K562 (cell line): ENCODE measurements at regions not wholly inside any gene's neighbourhood (a gene's known extent, or its start where the extent isn't known, plus 50 kb on each side); places are given as distances from the start of the nearest gene placed in this dataset.

ENCODE experiments used
- CREB3L1 ChIP-seq: fragments of 450-650 bp; IDR thresholded peaks from 2 replicates; pipeline ENCODE4 v1.6.1; 2014; ENCODE audit warnings: low read depth, mild to moderate bottlenecking, moderate library complexity, borderline replicate concordance
- DPF2 ChIP-seq: fragments of 450-650 bp; IDR thresholded peaks from 2 replicates; pipeline ENCODE4 v1.6.1; 2016
- KDM1A ChIP-seq, 2 experiments: fragments of 450-650 bp; IDR thresholded peaks; 2 replicates each; pipeline ENCODE4 v1.6.1; 2016; ENCODE audit warnings: mild to moderate bottlenecking in 2 of 2
- USF2 ChIP-seq: sonication (generic); formaldehyde crosslinking; IDR thresholded peaks from 2 replicates; pipeline ENCODE4 v1.5.0; 2020; ENCODE audit warnings: missing genetic modification reagents
- WHSC1 ChIP-seq: IDR thresholded peaks from one replicate; pipeline ENCODE4 v1.6.1; 2012; ENCODE audit warnings: low read length, control low read depth, inconsistent platforms
- ZKSCAN3 ChIP-seq: fragments of 250-450 bp; sonication (Bioruptor Pico); IDR thresholded peaks from 2 replicates; pipeline ENCODE4 v1.4.0; 2020
- ZNF274 ChIP-seq: IDR thresholded peaks from 2 replicates; pipeline ENCODE4 v1.6.1; 2011; ENCODE audit warnings: low read depth, mild to moderate bottlenecking, low read length, moderate library complexity, borderline replicate concordance
- ZNF512 ChIP-seq: IDR thresholded peaks from 2 replicates; pipeline ENCODE4 v1.6.1; 2016; ENCODE audit warnings: missing genetic modification characterization, missing compliant biosample characterization
- TF ChIP-seq, protein P1 (sequence below): fragments of 450-650 bp; IDR thresholded peaks from 2 replicates; pipeline ENCODE4 v1.6.1; 2016; ENCODE audit warnings: low read depth

DNA sequence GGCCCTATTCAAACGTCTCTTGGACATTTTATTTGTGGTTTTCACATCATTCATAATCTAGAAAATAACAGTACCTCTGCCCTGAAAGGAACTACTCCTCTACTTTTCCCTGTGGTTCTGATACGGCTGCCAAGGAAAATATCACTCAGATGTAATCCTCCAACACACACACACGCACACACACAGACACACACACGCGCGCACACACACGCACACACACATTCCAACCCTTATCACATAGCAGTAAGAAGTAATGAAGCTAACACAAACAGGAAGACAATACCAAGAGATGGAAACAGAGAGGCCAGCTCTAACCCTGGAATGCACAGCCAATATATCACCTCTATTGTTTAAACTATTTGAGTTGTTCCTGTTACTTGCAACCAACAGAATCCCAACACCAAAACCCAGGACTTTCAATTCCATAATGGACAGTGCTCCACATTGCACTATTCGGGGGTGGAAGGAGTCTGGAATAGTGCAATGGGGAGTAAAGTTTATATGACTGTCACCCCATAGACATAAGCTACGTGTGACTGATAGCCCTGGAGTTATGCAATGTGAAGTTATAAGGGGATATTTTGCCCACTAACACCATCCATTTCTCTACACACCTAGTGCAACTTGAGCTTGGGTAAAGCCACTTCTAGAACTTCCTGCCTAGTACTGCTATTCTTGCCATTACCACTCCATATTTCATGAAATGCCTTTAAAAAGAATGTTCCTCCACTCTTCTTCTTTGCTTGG lies 71.3 kb upstream of the FNDC3B start (continued):
- TF ChIP-seq, protein P1, sequence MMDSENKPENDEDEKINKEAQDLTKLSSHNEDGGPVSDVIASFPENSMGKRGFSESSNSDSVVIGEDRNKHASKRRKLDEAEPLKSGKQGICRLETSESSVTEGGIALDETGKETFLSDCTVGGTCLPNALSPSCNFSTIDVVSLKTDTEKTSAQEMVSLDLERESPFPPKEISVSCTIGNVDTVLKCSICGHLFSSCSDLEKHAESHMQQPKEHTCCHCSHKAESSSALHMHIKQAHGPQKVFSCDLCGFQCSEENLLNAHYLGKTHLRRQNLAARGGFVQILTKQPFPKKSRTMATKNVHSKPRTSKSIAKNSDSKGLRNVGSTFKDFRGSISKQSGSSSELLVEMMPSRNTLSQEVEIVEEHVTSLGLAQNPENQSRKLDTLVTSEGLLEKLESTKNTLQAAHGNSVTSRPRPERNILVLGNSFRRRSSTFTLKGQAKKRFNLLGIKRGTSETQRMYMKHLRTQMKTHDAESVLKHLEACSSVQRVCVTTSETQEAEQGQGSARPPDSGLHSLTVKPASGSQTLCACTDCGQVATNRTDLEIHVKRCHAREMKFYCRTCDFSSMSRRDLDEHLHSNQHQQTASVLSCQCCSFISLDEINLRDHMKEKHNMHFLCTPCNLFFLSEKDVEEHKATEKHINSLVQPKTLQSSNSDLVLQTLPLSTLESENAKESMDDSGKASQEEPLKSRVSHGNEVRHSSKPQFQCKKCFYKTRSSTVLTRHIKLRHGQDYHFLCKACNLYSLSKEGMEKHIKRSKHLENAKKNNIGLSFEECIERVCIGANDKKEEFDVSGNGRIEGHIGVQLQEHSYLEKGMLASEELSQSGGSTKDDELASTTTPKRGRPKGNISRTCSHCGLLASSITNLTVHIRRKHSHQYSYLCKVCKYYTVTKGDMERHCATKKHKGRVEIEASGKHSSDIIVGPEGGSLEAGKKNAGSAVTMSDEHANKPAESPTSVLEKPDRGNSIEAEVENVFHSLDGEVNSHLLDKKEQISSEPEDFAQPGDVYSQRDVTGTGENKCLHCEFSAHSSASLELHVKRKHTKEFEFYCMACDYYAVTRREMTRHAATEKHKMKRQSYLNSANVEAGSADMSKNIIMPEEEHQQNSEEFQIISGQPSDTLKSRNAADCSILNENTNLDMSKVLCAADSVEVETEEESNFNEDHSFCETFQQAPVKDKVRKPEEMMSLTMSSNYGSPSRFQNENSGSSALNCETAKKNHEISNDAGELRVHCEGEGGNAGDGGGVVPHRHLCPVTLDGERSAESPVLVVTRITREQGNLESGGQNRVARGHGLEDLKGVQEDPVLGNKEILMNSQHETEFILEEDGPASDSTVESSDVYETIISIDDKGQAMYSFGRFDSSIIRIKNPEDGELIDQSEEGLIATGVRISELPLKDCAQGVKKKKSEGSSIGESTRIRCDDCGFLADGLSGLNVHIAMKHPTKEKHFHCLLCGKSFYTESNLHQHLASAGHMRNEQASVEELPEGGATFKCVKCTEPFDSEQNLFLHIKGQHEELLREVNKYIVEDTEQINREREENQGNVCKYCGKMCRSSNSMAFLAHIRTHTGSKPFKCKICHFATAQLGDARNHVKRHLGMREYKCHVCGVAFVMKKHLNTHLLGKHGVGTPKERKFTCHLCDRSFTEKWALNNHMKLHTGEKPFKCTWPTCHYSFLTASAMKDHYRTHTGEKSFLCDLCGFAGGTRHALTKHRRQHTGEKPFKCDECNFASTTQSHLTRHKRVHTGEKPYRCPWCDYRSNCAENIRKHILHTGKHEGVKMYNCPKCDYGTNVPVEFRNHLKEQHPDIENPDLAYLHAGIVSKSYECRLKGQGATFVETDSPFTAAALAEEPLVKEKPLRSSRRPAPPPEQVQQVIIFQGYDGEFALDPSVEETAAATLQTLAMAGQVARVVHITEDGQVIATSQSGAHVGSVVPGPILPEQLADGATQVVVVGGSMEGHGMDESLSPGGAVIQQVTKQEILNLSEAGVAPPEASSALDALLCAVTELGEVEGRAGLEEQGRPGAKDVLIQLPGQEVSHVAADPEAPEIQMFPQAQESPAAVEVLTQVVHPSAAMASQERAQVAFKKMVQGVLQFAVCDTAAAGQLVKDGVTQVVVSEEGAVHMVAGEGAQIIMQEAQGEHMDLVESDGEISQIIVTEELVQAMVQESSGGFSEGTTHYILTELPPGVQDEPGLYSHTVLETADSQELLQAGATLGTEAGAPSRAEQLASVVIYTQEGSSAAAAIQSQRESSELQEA = no peak
- TF ChIP-seq ZNF512 (no peak), ZNF274 (no peak), KDM1A (IDR thresholded peaks at IDR 0.05) (peak; percentile 58 to 69; a peak in 2 of 4 replicates), DPF2 (0 out of 2 replicates have a peak, but pooled peaks have one; percentile 1), CREB3L1 (no peak), USF2 (CRISPR knock-in tag) (no peak), ZKSCAN3 (no peak), WHSC1 (no peak)
